ENCODE measurements at regions not wholly inside any gene's neighbourhood (a gene's known extent, or its start where the extent isn't known, plus 50 kb on each side); places are given as distances from the start of the nearest gene placed in this dataset.

DNA sequence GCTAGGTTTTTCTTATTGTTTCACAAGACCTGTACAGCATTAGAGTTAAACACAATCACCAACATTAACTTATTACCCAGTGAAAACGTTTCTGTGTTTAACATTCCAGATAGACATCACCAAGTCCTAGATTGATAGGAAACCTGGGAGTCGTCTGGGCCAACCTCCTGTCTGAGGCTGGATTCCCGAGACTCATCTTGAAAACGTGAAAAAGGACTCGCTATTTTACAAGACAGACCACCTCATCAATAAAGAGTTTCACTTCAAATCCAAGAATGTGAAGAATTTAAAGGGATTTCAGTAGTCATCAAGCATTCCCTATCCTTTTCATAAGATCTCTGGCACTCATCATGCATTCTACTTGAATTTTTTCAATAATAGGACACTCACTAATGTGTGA, 626.6 kb downstream of the MCTP2 start (continued):
- TF ChIP-seq, protein P1, sequence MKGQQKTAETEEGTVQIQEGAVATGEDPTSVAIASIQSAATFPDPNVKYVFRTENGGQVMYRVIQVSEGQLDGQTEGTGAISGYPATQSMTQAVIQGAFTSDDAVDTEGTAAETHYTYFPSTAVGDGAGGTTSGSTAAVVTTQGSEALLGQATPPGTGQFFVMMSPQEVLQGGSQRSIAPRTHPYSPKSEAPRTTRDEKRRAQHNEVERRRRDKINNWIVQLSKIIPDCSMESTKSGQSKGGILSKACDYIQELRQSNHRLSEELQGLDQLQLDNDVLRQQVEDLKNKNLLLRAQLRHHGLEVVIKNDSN (IDR thresholded peaks at IDR 0.05; ENCODE audit: borderline replicate concordance, low read depth), result no peak
- no peak for TF ChIP-seq SIN3A (IDR thresholded peaks at IDR 0.05; ENCODE audit: borderline replicate concordance, low read depth, low read length)
- TF ChIP-seq, protein P2, sequence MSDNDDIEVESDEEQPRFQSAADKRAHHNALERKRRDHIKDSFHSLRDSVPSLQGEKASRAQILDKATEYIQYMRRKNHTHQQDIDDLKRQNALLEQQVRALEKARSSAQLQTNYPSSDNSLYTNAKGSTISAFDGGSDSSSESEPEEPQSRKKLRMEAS (IDR thresholded peaks at IDR 0.05; ENCODE audit: low read depth), result no peak
- TF ChIP-seq JUND (IDR thresholded peaks at IDR 0.05), result no peak

DNA sequence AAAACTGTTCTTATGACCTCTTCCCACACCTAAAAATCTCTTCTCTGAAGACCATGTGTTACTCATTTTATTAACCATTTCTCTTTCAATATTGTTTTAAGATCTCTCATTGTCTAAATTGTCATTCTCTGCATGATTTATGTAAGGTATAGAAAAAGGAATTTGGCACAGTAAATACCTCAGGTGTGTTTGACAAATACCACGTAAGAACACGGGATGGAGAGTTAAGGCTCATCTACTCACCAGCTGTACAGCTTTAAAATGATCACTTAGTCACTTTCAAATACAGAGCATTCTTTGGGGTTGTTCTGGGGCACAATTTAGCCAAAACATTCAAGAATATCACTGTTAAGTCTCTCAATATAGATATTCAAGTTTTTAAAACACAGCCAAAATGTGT, 627.1 kb downstream of the MCTP2 start:
- POLR2A ChIA-PET, result no interaction called here
- no peaks in the 10 kb centered on the region for H3K9me2 ChIP-seq
- DNase-seq, result no peak
- no peak overlapping the region for H2AFZ ChIP-seq (ENCODE audit: low read depth)
- H3K4me1 ChIP-seq (ENCODE audit: control insufficient read depth in 1 of 2, insufficient read depth in 2 of 2, low read depth in 1 of 2, low read length in 1 of 2), result no peaks in the 10 kb centered on the region
- no peaks in the 10 kb centered on the region for H3K27me3 ChIP-seq (ENCODE audit: insufficient read depth)
- CTCF ChIA-PET, result no interaction called here
- TF ChIP-seq, protein P3, sequence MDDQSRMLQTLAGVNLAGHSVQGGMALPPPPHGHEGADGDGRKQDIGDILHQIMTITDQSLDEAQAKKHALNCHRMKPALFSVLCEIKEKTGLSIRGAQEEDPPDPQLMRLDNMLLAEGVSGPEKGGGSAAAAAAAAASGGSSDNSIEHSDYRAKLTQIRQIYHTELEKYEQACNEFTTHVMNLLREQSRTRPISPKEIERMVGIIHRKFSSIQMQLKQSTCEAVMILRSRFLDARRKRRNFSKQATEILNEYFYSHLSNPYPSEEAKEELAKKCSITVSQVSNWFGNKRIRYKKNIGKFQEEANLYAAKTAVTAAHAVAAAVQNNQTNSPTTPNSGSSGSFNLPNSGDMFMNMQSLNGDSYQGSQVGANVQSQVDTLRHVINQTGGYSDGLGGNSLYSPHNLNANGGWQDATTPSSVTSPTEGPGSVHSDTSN (IDR thresholded peaks at IDR 0.05), result no peak
- TF ChIP-seq MXI1 (IDR thresholded peaks at IDR 0.05; ENCODE audit: low read depth, low read length) (no peak), POLR2AphosphoS5 (IDR thresholded peaks at IDR 0.05; ENCODE audit: low read depth, low read length) (no peak), RCOR1 (IDR thresholded peaks at IDR 0.05; ENCODE audit: low read length) (no peak), EZH2phosphoT487 (IDR thresholded peaks at IDR 0.05; ENCODE audit: borderline replicate concordance, low read depth) (no peak), NFIC (IDR thresholded peaks at IDR 0.05; ENCODE audit: borderline replicate concordance) (no peak), GABPA (IDR thresholded peaks at IDR 0.05; ENCODE audit: low read depth) (no peak), GATA2 (CRISPR knock-in tag; IDR thresholded peaks at IDR 0.05) (no peak), TCF12 (IDR thresholded peaks at IDR 0.05) (no peak), NRF1 (IDR thresholded peaks at IDR 0.05; ENCODE audit: low read depth, low read length) (no peak), SMC3 (IDR thresholded peaks at IDR 0.05; ENCODE audit: low read depth, low read length) (no peak)
- TF ChIP-seq, protein P4, sequence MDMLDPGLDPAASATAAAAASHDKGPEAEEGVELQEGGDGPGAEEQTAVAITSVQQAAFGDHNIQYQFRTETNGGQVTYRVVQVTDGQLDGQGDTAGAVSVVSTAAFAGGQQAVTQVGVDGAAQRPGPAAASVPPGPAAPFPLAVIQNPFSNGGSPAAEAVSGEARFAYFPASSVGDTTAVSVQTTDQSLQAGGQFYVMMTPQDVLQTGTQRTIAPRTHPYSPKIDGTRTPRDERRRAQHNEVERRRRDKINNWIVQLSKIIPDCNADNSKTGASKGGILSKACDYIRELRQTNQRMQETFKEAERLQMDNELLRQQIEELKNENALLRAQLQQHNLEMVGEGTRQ (IDR thresholded peaks at IDR 0.05; ENCODE audit: borderline replicate concordance, low read depth, low read length), result no peak
- TF ChIP-seq, protein P5, sequence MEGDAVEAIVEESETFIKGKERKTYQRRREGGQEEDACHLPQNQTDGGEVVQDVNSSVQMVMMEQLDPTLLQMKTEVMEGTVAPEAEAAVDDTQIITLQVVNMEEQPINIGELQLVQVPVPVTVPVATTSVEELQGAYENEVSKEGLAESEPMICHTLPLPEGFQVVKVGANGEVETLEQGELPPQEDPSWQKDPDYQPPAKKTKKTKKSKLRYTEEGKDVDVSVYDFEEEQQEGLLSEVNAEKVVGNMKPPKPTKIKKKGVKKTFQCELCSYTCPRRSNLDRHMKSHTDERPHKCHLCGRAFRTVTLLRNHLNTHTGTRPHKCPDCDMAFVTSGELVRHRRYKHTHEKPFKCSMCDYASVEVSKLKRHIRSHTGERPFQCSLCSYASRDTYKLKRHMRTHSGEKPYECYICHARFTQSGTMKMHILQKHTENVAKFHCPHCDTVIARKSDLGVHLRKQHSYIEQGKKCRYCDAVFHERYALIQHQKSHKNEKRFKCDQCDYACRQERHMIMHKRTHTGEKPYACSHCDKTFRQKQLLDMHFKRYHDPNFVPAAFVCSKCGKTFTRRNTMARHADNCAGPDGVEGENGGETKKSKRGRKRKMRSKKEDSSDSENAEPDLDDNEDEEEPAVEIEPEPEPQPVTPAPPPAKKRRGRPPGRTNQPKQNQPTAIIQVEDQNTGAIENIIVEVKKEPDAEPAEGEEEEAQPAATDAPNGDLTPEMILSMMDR (IDR thresholded peaks at IDR 0.05), result no peak
- TF ChIP-seq, protein P2 (IDR thresholded peaks at IDR 0.05; ENCODE audit: low read depth), result no peak
- TF ChIP-seq, protein P1 (IDR thresholded peaks at IDR 0.05; ENCODE audit: borderline replicate concordance, low read depth), result no peak
- TF ChIP-seq, protein P6, sequence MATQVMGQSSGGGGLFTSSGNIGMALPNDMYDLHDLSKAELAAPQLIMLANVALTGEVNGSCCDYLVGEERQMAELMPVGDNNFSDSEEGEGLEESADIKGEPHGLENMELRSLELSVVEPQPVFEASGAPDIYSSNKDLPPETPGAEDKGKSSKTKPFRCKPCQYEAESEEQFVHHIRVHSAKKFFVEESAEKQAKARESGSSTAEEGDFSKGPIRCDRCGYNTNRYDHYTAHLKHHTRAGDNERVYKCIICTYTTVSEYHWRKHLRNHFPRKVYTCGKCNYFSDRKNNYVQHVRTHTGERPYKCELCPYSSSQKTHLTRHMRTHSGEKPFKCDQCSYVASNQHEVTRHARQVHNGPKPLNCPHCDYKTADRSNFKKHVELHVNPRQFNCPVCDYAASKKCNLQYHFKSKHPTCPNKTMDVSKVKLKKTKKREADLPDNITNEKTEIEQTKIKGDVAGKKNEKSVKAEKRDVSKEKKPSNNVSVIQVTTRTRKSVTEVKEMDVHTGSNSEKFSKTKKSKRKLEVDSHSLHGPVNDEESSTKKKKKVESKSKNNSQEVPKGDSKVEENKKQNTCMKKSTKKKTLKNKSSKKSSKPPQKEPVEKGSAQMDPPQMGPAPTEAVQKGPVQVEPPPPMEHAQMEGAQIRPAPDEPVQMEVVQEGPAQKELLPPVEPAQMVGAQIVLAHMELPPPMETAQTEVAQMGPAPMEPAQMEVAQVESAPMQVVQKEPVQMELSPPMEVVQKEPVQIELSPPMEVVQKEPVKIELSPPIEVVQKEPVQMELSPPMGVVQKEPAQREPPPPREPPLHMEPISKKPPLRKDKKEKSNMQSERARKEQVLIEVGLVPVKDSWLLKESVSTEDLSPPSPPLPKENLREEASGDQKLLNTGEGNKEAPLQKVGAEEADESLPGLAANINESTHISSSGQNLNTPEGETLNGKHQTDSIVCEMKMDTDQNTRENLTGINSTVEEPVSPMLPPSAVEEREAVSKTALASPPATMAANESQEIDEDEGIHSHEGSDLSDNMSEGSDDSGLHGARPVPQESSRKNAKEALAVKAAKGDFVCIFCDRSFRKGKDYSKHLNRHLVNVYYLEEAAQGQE (IDR thresholded peaks at IDR 0.05; ENCODE audit: low read depth, low read length), result no peak
- H3K4me3 ChIP-seq (ENCODE audit: low read depth in 2 of 2, low read length in 1 of 2), result no peak overlapping the region
- H3K27ac ChIP-seq (ENCODE audit: low read depth in 2 of 2, low read length in 1 of 2), result no peak overlapping the region
- no peaks in the 10 kb centered on the region for H3F3A ChIP-seq (replicated peaks; ENCODE audit: insufficient read depth)
- no peak overlapping the region for H3K9ac ChIP-seq
- H4K20me1 ChIP-seq (ENCODE audit: insufficient read depth), result no peaks in the 10 kb centered on the region
- H3K4me2 ChIP-seq, result no peak overlapping the region
- no peaks in the 10 kb centered on the region for H3K79me2 ChIP-seq (ENCODE audit: insufficient read depth)
- WGBS (ENCODE audit: low lambda C conversion rate), result 0% methylated on average over 2 of the region's 2 CpGs
- H3K36me3 ChIP-seq (replicated peaks in 1 of 2; ENCODE audit: control insufficient read depth in 1 of 2, insufficient read depth in 2 of 2, low read length in 1 of 2), result no peaks in the 10 kb centered on the region
- H3K9me3 ChIP-seq, result no peaks in the 10 kb centered on the region; the same call in 1 of the 2 replicates
